Stimulated activated CD4-positive, alpha-beta T cell treated with anti-CD3 and anti-CD28 coated beads, Interleukin-2, amount 100 ng/mL, for 48 hours (primary cell): ENCODE measurements at regions not wholly inside any gene's neighbourhood (a gene's known extent, or its start where the extent isn't known, plus 50 kb on each side); places are given as distances from the start of the nearest gene placed in this dataset.
"Not testable (repeated sequence)": the region's sequence is repeated elsewhere in the genome, so short reads cannot be mapped to it uniquely, and the experiment has no call there.

Experiments used
- DNase-seq, 2 donors: peaks; one replicate each; pipeline ENCODE4 v3.0.0-alpha.2; 2020

DNA sequence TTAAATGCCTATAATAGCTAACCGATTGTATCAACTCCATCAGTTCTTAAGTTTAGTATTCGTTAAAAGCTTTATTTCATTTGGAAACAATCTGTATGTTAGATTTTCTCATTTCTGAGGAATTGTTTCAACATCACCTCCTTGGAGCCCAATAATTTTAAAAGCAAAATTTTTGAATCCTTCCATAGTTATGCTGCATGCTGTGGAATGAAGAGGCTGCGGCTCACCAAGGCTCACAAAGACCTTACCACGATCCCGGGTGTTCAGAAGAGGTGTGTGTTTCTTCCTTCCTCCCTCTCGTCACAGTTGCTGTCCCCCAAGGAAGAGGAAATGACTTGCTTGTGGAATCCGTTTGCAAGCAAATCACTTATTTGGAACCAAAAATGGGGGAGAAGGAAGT is 143.8 kb downstream of the FGF1 start:
- DNase-seq, result no peak

GRCh38 chr5:142540922-142541422 is 144.9 kb downstream of the FGF1 start:
- DNase-seq, result no peak

DNA sequence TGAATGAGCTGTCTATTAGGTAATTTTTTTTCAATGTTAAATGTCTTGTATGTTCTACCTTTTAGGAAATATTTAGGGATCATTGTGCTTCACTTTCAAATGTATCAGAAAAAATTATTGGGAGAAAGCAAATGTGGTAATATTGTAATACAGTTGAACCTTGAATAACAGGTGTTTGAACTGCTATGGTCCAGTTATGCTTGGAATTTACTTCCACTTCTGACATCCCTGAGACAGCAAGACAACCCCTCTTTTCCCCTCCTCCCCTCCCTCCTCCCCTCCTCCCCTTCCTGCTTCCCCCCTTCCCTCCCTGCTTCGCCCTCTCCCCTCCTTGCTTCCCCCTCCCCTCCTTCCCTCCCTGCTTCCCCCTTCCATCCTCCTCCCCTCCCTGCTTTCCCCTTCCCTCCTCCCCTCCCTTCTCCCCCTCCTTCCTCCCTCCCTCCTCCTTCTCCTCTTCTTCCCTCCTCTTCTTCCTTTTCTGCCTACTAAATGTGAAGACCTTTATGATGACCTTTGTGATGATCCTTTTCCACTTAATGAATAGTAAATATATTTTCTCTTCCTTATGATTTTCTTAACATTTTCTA is 146.6 kb downstream of the FGF1 start:
- no peak for DNase-seq

DNA sequence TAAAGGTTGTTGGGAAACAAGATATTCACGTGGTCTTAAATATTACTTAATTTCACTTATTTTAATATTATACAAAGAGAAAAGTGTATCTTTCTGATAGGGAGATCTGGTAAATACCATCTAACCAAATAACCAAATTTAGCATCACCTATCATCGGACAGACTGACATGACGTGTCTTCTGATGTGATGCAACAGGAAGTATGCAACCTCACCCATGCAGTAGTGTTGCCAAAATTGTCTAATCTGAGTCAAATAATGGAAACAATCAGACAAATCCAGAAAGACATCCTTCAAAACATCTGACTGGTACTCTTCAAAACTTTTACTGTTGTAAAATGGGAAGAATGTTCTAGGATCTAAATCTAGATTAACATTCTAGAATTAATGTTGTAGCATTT is 148.0 kb downstream of the FGF1 start:
- no peak for DNase-seq

GRCh38 chr5:142532781-142533176 is 153.1 kb downstream of the FGF1 start:
- no peak for DNase-seq

DNA sequence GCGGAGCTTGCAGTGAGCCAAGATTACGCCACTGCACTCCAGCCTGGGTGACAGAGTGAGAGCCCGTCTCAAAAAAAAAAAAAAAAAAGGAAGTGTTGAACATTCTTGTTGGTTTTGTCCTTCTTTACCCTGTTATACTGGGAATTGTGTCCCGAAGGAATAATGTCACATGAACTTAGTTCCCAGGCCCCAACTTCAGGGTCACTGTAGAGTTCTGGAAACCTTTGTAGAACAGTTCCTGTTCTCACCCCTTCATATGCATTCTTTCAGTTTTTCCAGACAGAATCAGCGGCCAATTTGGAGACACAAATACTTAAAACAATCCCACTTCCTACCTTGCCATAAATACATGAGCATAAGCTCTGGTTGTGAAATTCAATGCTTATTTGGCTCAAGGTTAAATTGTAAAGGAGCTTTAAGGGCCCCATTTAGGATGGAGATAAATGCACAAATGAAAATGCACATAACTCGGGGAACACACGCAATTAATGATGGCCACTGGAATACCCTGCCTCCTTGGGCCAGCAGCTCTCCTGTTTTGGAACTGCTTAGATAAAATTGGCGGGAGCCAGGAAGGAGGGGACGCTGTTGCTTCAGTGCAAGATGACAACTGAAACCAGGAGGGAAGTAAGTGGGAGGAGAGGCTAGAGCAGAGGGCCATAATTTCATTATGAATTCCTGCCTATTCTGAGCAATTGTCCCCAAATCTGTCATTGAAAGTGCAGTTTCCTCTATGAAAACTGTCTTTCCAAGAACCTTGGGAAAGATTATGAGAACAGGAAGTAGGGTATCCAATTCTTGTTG is 153.7 kb downstream of the FGF1 start:
- no peak for DNase-seq

DNA sequence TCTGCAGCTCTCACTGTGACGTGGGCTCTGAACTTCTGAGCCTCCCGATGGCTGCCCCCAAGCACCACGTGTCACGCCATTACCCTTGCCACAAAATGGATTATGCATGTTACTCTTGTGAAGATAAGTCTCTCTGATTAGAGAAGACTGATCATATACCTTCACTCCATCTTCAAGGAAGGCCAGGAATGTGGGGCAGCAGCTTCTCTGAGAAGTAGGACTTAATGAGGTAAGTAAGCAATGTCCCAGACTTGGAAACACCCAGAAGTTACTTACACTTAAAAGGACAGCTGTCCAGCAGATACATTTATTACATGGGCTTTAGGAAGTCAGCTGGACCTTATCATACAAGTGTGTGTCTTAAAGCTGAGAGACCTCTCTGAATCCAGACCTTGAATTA is 155.0 kb downstream of the FGF1 start:
- no peak for DNase-seq

DNA sequence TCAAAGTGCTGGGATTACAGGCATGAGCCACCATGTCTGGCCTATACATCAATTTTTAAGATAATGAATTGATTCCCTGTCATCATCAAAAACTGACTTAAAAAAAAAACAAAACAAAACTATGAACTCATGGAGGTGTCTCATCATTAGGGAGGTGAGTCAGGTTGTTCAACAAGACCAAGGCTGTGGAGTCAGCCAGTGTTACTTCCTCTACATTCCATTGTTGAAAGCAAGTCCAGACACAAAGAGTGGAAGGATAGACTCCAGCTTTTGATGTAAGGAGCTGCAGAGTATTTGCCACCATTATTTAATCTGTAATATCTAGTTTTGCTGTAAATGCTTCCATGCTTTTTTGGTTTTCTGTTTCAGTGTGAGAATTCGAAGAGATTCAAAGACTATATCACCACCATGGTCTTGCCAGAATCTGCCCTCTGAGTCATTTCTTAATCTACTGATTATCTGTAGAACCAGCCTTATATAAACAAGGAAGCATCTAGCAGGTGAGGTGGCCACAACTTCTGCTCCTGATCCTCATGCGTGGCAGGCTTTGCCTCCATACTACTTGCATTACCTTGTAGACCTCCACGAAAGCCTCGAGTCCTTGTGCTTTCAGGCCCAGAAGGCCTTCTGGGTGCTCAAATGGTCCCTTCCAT is 156.1 kb downstream of the FGF1 start:
- no peak for DNase-seq

GRCh38 chr5:142527664-142528295 is 158.1 kb downstream of the FGF1 start:
- no peak for DNase-seq

DNA sequence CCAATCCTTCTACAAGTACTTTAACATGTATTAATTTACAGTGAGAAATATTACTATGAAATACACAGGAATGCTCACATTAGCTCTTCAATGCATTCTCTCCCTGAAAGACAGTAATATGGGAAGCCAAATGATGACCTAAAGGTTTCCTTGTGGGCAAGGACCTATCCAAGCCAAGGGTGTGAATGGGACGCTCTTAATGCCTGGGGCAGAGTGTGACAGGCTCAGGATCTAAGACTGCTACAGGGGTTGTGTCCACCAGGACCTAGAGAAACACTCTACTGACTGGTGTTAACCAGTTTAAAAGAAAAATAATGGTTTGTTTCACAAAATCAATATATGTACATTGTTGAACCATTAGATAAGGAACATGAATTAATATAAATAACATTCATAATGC is 158.7 kb downstream of the FGF1 start:
- DNase-seq, result no peak

- DNase-seq, result no peak
These were observed 162.9 kb downstream of the FGF1 start for GRCh38 chr5:142522983-142523382.

GRCh38 chr5:142521706-142522105 is 164.2 kb downstream of the FGF1 start:
- DNase-seq, result no peak

DNA sequence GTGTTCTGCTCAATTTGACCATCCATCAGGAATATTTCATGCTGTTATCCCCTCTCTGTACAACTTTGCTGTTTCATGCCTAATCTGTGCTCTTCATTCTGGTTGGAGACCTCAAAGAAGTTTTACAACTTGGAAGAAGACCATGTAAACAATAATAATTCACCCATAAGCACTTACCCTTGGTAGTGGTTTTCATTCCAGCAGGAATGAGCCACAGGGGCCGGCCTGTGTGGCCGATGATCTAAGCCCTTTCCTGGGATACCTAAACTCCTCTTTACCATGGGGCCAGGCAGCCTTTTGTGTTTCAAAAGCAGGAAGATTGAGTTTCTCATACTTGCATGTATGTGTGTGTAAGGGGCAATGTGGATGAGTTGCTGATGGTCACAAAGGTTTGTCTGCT is 165.0 kb downstream of the FGF1 start:
- DNase-seq, result no peak

DNA sequence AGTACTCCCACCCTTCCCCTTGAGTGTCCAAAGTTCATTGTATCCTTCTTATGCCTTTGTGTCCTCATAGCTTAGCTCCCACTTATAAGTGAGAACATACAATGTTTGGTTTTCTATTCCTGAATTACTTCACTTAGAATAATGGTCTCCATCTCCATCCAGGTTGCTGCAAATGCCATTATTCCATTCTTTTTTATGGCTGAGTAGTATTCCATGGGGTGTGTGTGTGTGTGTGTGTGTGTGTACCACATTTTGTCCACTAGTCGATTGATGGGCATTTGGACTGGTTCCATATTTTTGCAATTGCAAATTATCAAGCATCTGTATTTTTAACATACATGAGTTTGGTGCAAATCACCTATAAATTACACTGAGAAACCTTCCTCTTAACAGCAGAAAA is 166.0 kb downstream of the FGF1 start:
- DNase-seq, result not testable (repeated sequence)

- no peak for DNase-seq
These were observed 168.1 kb downstream of the FGF1 start for GRCh38 chr5:142517840-142518239.

GRCh38 chr5:142516732-142517131 is 169.2 kb downstream of the FGF1 start:
- no peak for DNase-seq

DNA sequence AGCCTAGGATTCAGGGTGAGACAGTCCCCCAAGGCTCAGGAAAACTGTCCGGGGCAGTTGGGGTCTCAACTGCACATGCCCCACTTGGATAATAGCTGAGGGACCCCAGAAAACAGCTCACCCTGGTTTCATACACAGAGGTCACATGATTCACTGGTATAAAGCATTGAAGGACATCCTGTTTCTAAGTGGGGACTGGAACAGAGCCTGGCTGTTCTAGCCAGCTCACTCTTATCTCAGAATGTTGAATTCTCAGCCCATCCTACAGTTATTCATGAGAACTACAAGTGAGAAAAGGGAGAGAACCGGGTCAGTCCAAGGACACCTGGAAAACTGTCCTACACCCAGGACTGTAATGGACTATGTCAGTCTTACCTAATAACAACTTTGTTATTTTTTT is 170.9 kb downstream of the FGF1 start:
- DNase-seq, result no peak

- no peak for DNase-seq
These were observed 171.7 kb downstream of the FGF1 start for GRCh38 chr5:142514196-142514595.

- no peak for DNase-seq
These were observed 173.5 kb downstream of the FGF1 start for GRCh38 chr5:142512043-142513042.

GRCh38 chr5:142511358-142511757 is 174.5 kb downstream of the FGF1 start:
- no peak for DNase-seq

DNA sequence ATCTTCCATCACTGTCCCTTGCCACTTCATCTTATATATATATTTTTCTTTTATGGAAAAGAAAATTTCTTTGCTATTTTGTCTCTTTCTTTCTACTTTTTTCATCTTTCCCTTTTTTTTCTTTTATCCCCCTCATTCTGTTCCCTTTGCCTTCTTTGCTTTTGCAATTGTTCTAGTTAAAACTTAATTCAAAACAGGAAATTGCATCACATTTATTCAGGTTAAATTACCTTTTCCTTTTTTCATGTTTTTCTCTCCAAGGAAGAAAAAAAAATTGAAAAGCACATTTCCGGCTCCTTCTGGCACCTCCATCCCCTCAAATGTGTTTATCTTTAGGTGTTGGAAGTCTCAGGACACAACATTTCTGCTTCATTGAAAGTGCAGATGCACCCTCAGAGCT is 176.9 kb downstream of the FGF1 start:
- DNase-seq, result no peak

- DNase-seq, result no peak
These were observed 177.3 kb downstream of the FGF1 start for GRCh38 chr5:142508591-142508990.
